ENCODE measurements at regions not wholly inside any gene's neighbourhood (a gene's known extent, or its start where the extent isn't known, plus 50 kb on each side); places are given as distances from the start of the nearest gene placed in this dataset.

GRCh38 chr6:22752522-22752921 is 183.2 kb downstream of the HDGFL1 start:
- TF ChIP-seq POLR2A (IDR thresholded peaks at IDR 0.05) = no peak
- TF ChIP-seq CTCF (IDR thresholded peaks at IDR 0.05) = no peak
- TF ChIP-seq POLR2AphosphoS5 (IDR thresholded peaks at IDR 0.05) = no peak
